ENCODE measurements at regions not wholly inside any gene's neighbourhood (a gene's known extent, or its start where the extent isn't known, plus 50 kb on each side); places are given as distances from the start of the nearest gene placed in this dataset.

- Histone ChIP-seq H3K27ac (ENCODE audit: insufficient read depth, low read length) (no peak overlapping the region), H3K56ac (ENCODE audit: extremely low read depth, insufficient read depth, low read length) (no peak overlapping the region), H4K20me1 (ENCODE audit: insufficient read depth, low read length) (no peaks in the 10 kb centered on the region), H3K36me3 (ENCODE audit: control insufficient read depth, insufficient read depth, low read length) (no peaks in the 10 kb centered on the region), H2BK20ac (ENCODE audit: low read depth, low read length) (no peak overlapping the region), H2BK15ac (ENCODE audit: low read depth, low read length) (no peak overlapping the region), H3K9me3 (ENCODE audit: control insufficient read depth, insufficient read depth, low read length) (no peaks in the 10 kb centered on the region), H3K14ac (replicated peaks; ENCODE audit: low read depth, low read length) (no peak overlapping the region), H3K9ac (ENCODE audit: low read depth, low read length) (no peak overlapping the region), H2AFZ (replicated peaks; ENCODE audit: low read length, poor library complexity) (no peak overlapping the region), H3K4me2 (ENCODE audit: low read depth, low read length) (no peak overlapping the region), H3K27me3 (ENCODE audit: control insufficient read depth, insufficient read depth, low read length) (no peaks in the 10 kb centered on the region), H3K4me1 (ENCODE audit: control insufficient read depth, insufficient read depth, low read length) (no peaks in the 10 kb centered on the region), H3K4me3 (ENCODE audit: insufficient read depth, low read depth, low read length) (no peak overlapping the region), H3K23ac (ENCODE audit: low read depth, low read length) (no peak overlapping the region), H3K18ac (ENCODE audit: low read depth, low read length) (no peak overlapping the region; the same call in 1 of the 2 replicates), H2AK9ac (replicated peaks; ENCODE audit: low read depth, low read length, poor library complexity) (no peak overlapping the region), H2BK120ac (ENCODE audit: low read depth, low read length) (no peak overlapping the region), H2BK5ac (ENCODE audit: low read depth, low read length, poor library complexity, severe bottlenecking) (no peak overlapping the region), H4K5ac (ENCODE audit: low read depth, low read length) (no peak overlapping the region), H3K4ac (ENCODE audit: low read depth, low read length) (no peak overlapping the region), H3K79me1 (ENCODE audit: low read depth in 1 of 2, low read length in 2 of 2) (no peaks in the 10 kb centered on the region), H4K91ac (ENCODE audit: insufficient read depth, low read depth, low read length) (no peak overlapping the region), H4K8ac (ENCODE audit: low read depth in 2 of 2, low read length in 2 of 2) (no peak overlapping the region), H3K9me1 (ENCODE audit: insufficient read depth, low read length) (no peaks in the 10 kb centered on the region), H2AK5ac (ENCODE audit: low read depth, low read length) (no peak overlapping the region)
- no peak for ATAC-seq (ENCODE audit: low read depth)
- BruUV-seq (replicated peaks), result no TSS peak
- intact Hi-C loops (cut with micrococcal nuclease), result no loop called here
- DNase-seq, result no peak
- no CpG with 5 or more reads among the region's 2 CpGs for WGBS, 2 experiments (ENCODE audit: extremely low coverage in 2 of 2, insufficient read length in 1 of 2)
- ChIA-PET POLR2A (ENCODE audit: unreplicated experiment) (no interaction called here), CTCF (interaction anchor here (1.1 kb wide), 1 partner anchor 18 kb away, joined by 3 read pairs; no protein-coding TSS in a partner anchor)
- TF ChIP-seq NFE2L2 (IDR thresholded peaks at IDR 0.05; ENCODE audit: low read depth, low read length), result no peak
- TF ChIP-seq CHD1 (IDR thresholded peaks at IDR 0.05; ENCODE audit: low read depth, low read length), result no peak
- TF ChIP-seq MXI1 (IDR thresholded peaks at IDR 0.05; ENCODE audit: borderline replicate concordance, low read depth, low read length), result no peak
- no peak for TF ChIP-seq CTCF (conservative IDR thresholded peaks at IDR 0.05; ENCODE audit: low read depth, low read length)
- TF ChIP-seq RFX5 (IDR thresholded peaks at IDR 0.05; ENCODE audit: low read depth, low read length), result no peak
- TF ChIP-seq FOS (IDR thresholded peaks at IDR 0.05; ENCODE audit: low read depth, low read length), result no peak
- TF ChIP-seq MAZ (IDR thresholded peaks at IDR 0.05; ENCODE audit: borderline replicate concordance, low read depth, low read length), result no peak
- no peak for TF ChIP-seq RCOR1 (IDR thresholded peaks at IDR 0.05; ENCODE audit: insufficient replicate concordance, low read length)
- no peak for TF ChIP-seq CEBPB (IDR thresholded peaks at IDR 0.05; ENCODE audit: low read depth, low read length)
- no peak for TF ChIP-seq SMC3 (IDR thresholded peaks at IDR 0.05; ENCODE audit: low read depth, low read length)
- TF ChIP-seq, protein P1, sequence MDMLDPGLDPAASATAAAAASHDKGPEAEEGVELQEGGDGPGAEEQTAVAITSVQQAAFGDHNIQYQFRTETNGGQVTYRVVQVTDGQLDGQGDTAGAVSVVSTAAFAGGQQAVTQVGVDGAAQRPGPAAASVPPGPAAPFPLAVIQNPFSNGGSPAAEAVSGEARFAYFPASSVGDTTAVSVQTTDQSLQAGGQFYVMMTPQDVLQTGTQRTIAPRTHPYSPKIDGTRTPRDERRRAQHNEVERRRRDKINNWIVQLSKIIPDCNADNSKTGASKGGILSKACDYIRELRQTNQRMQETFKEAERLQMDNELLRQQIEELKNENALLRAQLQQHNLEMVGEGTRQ (IDR thresholded peaks at IDR 0.05; ENCODE audit: low read depth, low read length), result no peak
- in situ Hi-C loops (cut with MboI; ENCODE audit: low sequenced_read_pairs), result loop anchor here (5.0 kb wide), 1 partner anchor 84 kb away; no protein-coding TSS in a partner anchor
- dilution Hi-C loops (cut with HindIII; ENCODE audit: low sequenced_read_pairs, unreplicated experiment), result no loop called here
These were observed 600.8 kb downstream of the MEI4 start for GRCh38 chr6:78253618-78254017.

Measured in IMR-90 (cell line).